K562 (cell line): ENCODE measurements at regions not wholly inside any gene's neighbourhood (a gene's known extent, or its start where the extent isn't known, plus 50 kb on each side); places are given as distances from the start of the nearest gene placed in this dataset.

Experiments used
- ATAC-seq: fragments of 200-7000 bp; cut with Tn5 transposase; 3 replicates; pipeline ENCODE4 v1.9.1; 2020; ENCODE audit warnings: moderate library complexity
- BruUV-seq: library from RNA; stranded (reverse); fragments of 400-500 nt; replicated peaks from 2 replicates; lab custom pipeline; 2021; lab: Mats Ljungman, UMichigan
- CTCF ChIA-PET: fragments of 300-600 bp; formaldehyde crosslinking; extraction: SDS; loops from one replicate; lab custom pipeline; 2021; ENCODE audit warnings: low intra/inter-chr PET ratio; lab: Yijun Ruan, JAX
- POLR2A ChIA-PET: fragments of 300-600, 350-650 bp; sonication (Branson Sonifier 250); formaldehyde crosslinking; extraction: SDS; loops from one replicate; lab custom pipeline; 2021; ENCODE audit warnings: antibody characterized with exemption, inconsistent platforms; lab: Yijun Ruan, JAX
- DNase-seq, 4 experiments: peaks; one replicate each; pipeline versions ENCODE4 v3.0.0 to v3.0.0-alpha.2; 2011 to 2018; ENCODE audit warnings: low spot score in 3 of 4, mixed read lengths in 3 of 4; ENCODE audit errors: extremely low read depth in 1 of 4
- FAIRE-seq: peaks from 2 replicates; lab custom pipeline; 2011; peaks lifted over from hg19 to GRCh38; lab: Jason Lieb, UNC
- H2AFZ ChIP-seq: 2 replicates; pipeline ENCODE4 v1.6.0; 2011; ENCODE audit warnings: low read depth, low read length, control low read depth, inconsistent platforms
- H3K27ac ChIP-seq: fragments of 200-600 bp; 3 replicates; pipeline ENCODE4 v1.8.0; 2011; ENCODE audit warnings: low read depth, mild to moderate bottlenecking, control low read depth, inconsistent platforms, low read length, moderate library complexity, mixed read lengths; ENCODE audit errors: extremely low read depth
- H3K27me3 ChIP-seq, 2 experiments: fragments of 300-600 bp in 1 of 2; 2 replicates in 1 of 2; 3 replicates in 1 of 2; pipeline versions ENCODE4 v1.6.0 to v1.8.0; 2011; ENCODE audit warnings: inconsistent platforms in 2 of 2, low read length in 2 of 2, mild to moderate bottlenecking in 1 of 2, mixed read lengths in 1 of 2, moderate library complexity in 1 of 2; ENCODE audit not compliant: control insufficient read depth in 2 of 2, insufficient read depth in 2 of 2
- H3K36me3 ChIP-seq: fragments of 300-600 bp; 3 replicates; pipeline ENCODE4 v1.8.0; 2011; ENCODE audit warnings: mild to moderate bottlenecking, low read length, inconsistent platforms; ENCODE audit not compliant: control insufficient read depth, insufficient read depth
- H3K4me1 ChIP-seq, 2 experiments: fragments of 200-600 bp in 1 of 2; replicated peaks in 1 of 2; 2 replicates in 1 of 2; 3 replicates in 1 of 2; pipeline versions ENCODE4 v1.5.1 to v1.8.0; 2011; ENCODE audit warnings: inconsistent platforms in 2 of 2, low read length in 2 of 2, mild to moderate bottlenecking in 1 of 2, mixed read lengths in 1 of 2, moderate library complexity in 1 of 2; ENCODE audit not compliant: control insufficient read depth in 2 of 2, insufficient read depth in 2 of 2
- H3K4me2 ChIP-seq: 2 replicates; pipeline ENCODE4 v1.6.1; 2011; ENCODE audit warnings: low read length, control low read depth, inconsistent platforms, mixed read lengths; ENCODE audit not compliant: insufficient read depth
- H3K4me3 ChIP-seq: fragments of 200-600 bp; sonication (generic), shearing (Covaris generic); 2 replicates; pipeline ENCODE4 v1.5.1; 2016; ENCODE audit warnings: control low read depth, inconsistent platforms
- H3K79me2 ChIP-seq: fragments of 200-600 bp; 3 replicates; pipeline ENCODE4 v1.8.0; 2011; ENCODE audit warnings: low read length, inconsistent platforms; ENCODE audit not compliant: control insufficient read depth, insufficient read depth
- H3K9ac ChIP-seq, 2 experiments: 2 replicates each; pipeline versions ENCODE4 v1.6.0 to v1.6.1; 2011; ENCODE audit warnings: low read depth in 2 of 2, low read length in 2 of 2, control low read depth in 1 of 2, inconsistent platforms in 1 of 2, mild to moderate bottlenecking in 1 of 2, mixed read lengths in 1 of 2; ENCODE audit not compliant: insufficient read depth in 1 of 2
- H3K9me1 ChIP-seq: one replicate; pipeline ENCODE4 v1.6.0; 2011; ENCODE audit warnings: inconsistent platforms, mild to moderate bottlenecking, low read length, moderate library complexity; ENCODE audit not compliant: control insufficient read depth, insufficient read depth
- H3K9me3 ChIP-seq: replicated peaks from 2 replicates; pipeline ENCODE4 v1.5.1; 2011; ENCODE audit warnings: low read depth, low read length, inconsistent platforms; ENCODE audit not compliant: control insufficient read depth, insufficient read depth
- H4K20me1 ChIP-seq: replicated peaks from 2 replicates; pipeline ENCODE4 v1.6.1; 2011; ENCODE audit warnings: low read length, inconsistent platforms, mixed read lengths; ENCODE audit not compliant: control insufficient read depth, insufficient read depth
- CREBBP ChIP-seq: IDR thresholded peaks from one replicate; pipeline ENCODE4 v1.6.1; 2012; ENCODE audit warnings: low read depth, mild to moderate bottlenecking, control low read depth, inconsistent platforms, low read length
- ETS1 ChIP-seq: conservative IDR thresholded peaks from 2 replicates; pipeline ENCODE4 v1.6.1; 2011; ENCODE audit warnings: low read depth, mild to moderate bottlenecking, low read length; ENCODE audit not compliant: control insufficient read depth
- HMG20B ChIP-seq: fragments of 250-450 bp; sonication (Bioruptor Pico); IDR thresholded peaks from 2 replicates; pipeline ENCODE4 v1.5.0; 2021; ENCODE audit warnings: mild to moderate bottlenecking
- HNRNPK ChIP-seq: fragments of 200-400 bp; formaldehyde crosslinking; IDR thresholded peaks from one replicate; pipeline ENCODE4 v1.6.1; 2018; ENCODE audit warnings: mild to moderate bottlenecking, low read depth, low read length; ENCODE audit not compliant: poor library complexity, severe bottlenecking
- NR2C2 ChIP-seq, 2 experiments: fragments of 200-800 bp in 1 of 2; sonication (Bioruptor generic) in 1 of 2; sonication (generic) in 1 of 2; formaldehyde crosslinking in 1 of 2; IDR thresholded peaks; 2 replicates each; pipeline versions ENCODE4 v1.6.1 to v1.8.0; 2016 to 2022; ENCODE audit warnings: mild to moderate bottlenecking in 1 of 2, missing compliant biosample characterization in 1 of 2, missing genetic modification characterization in 1 of 2, missing genetic modification reagents in 1 of 2
- SP1 ChIP-seq: sonication (generic); formaldehyde crosslinking; IDR thresholded peaks from 2 replicates; pipeline ENCODE4 v1.8.1; 2022; ENCODE audit warnings: mild to moderate bottlenecking, missing genetic modification reagents
- YBX1 ChIP-seq: fragments of 450-650 bp; IDR thresholded peaks from 2 replicates; pipeline ENCODE4 v1.7.1; 2016; ENCODE audit warnings: mild to moderate bottlenecking
- WGBS: fragments of 100-300 bp; shearing (Covaris generic); methylation state at CpG from one replicate; pipeline ENCODE4 v1.1.6; 2016; ENCODE audit warnings: low coverage, mixed read lengths; ENCODE audit not compliant: insufficient coverage; ENCODE audit errors: missing lambda C conversion rate; 5-methylcytosine and 5-hydroxymethylcytosine counted together
- in situ Hi-C: fragments of 300-500 bp; cut with MboI; formaldehyde crosslinking; loops from 4 replicates; pipeline ENCODE4 v1.15.0; 2018; ENCODE audit warnings: inconsistent platforms, mixed read lengths
- intact Hi-C: fragments of 100-400 bp; cut with micrococcal nuclease; formaldehyde crosslinking; loops from 2 replicates; pipeline ENCODE4 v1.14.2; 2022
- TF ChIP-seq, protein P1 (sequence below): fragments of 450-650 bp; IDR thresholded peaks from 2 replicates; pipeline ENCODE4 v1.6.1; 2016; ENCODE audit warnings: antibody characterized with exemption
- TF ChIP-seq, protein P2 (sequence below): fragments of 250-450 bp; sonication (Bioruptor Pico); IDR thresholded peaks from 2 replicates; pipeline ENCODE4 v1.5.0; 2021; ENCODE audit warnings: mild to moderate bottlenecking, borderline replicate concordance
- TF ChIP-seq, protein P3 (sequence below): fragments of 450-650 bp; conservative IDR thresholded peaks from 2 replicates; pipeline ENCODE4 v1.6.1; 2016; ENCODE audit warnings: missing genetic modification characterization, low read depth, mild to moderate bottlenecking, control low read depth, missing compliant biosample characterization

- Histone ChIP-seq H3K4me3 (no peak overlapping the region), H3K4me1 (no peaks in the 10 kb centered on the region), H3K27me3 (no peaks in the 10 kb centered on the region), H3K36me3 (no peaks in the 10 kb centered on the region), H3K4me2 (no peak overlapping the region), H3K9ac (no peak overlapping the region), H3K9me3 (no peaks in the 10 kb centered on the region), H4K20me1 (no peaks in the 10 kb centered on the region), H3K9me1 (no peaks in the 10 kb centered on the region), H2AFZ (no peak overlapping the region), H3K27ac (no peak overlapping the region), H3K79me2 (no peaks in the 10 kb centered on the region)
- ATAC-seq: no peak
- TF ChIP-seq SP1 (no peak), CREBBP (no peak), YBX1 (no peak), HNRNPK (no peak), NR2C2 (CRISPR knock-in tag; IDR thresholded peaks at IDR 0.05) (no peak), NR2C2 (tag; IDR thresholded peaks at IDR 0.05) (no peak), HMG20B (CRISPR knock-in tag) (no peak), ETS1 (no peak)
- TF ChIP-seq, protein P1, sequence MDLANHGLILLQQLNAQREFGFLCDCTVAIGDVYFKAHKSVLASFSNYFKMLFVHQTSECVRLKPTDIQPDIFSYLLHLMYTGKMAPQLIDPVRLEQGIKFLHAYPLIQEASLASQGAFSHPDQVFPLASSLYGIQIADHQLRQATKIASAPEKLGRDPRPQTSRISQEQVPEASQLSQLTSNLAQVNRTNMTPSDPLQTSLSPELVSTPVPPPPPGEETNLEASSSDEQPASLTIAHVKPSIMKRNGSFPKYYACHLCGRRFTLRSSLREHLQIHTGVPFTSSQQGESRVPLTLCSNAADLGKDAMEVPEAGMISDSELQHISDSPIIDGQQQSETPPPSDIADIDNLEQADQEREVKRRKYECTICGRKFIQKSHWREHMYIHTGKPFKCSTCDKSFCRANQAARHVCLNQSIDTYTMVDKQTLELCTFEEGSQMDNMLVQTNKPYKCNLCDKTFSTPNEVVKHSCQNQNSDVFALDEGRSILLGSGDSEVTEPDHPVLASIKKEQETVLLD: no peak
- TF ChIP-seq, protein P2, sequence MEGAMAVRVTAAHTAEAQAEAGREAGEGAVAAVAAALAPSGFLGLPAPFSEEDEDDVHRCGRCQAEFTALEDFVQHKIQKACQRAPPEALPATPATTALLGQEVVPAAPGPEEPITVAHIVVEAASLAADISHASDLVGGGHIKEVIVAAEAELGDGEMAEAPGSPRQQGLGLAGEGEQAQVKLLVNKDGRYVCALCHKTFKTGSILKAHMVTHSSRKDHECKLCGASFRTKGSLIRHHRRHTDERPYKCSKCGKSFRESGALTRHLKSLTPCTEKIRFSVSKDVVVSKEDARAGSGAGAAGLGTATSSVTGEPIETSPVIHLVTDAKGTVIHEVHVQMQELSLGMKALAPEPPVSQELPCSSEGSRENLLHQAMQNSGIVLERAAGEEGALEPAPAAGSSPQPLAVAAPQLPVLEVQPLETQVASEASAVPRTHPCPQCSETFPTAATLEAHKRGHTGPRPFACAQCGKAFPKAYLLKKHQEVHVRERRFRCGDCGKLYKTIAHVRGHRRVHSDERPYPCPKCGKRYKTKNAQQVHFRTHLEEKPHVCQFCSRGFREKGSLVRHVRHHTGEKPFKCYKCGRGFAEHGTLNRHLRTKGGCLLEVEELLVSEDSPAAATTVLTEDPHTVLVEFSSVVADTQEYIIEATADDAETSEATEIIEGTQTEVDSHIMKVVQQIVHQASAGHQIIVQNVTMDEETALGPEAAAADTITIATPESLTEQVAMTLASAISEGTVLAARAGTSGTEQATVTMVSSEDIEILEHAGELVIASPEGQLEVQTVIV (CRISPR knock-in tag): no peak
- TF ChIP-seq, protein P3, sequence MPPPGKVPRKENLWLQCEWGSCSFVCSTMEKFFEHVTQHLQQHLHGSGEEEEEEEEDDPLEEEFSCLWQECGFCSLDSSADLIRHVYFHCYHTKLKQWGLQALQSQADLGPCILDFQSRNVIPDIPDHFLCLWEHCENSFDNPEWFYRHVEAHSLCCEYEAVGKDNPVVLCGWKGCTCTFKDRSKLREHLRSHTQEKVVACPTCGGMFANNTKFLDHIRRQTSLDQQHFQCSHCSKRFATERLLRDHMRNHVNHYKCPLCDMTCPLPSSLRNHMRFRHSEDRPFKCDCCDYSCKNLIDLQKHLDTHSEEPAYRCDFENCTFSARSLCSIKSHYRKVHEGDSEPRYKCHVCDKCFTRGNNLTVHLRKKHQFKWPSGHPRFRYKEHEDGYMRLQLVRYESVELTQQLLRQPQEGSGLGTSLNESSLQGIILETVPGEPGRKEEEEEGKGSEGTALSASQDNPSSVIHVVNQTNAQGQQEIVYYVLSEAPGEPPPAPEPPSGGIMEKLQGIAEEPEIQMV (tag): no peak
- WGBS: 0% methylated on average over 2 of the region's 2 CpGs
- ChIA-PET POLR2A (no interaction called here), CTCF (no interaction called here)
- DNase-seq: no peak
- in situ Hi-C loops (no loop called here), intact Hi-C loops (no loop called here)
- FAIRE-seq: no peak
- no TSS peak for BruUV-seq
Measured at GRCh38 chr4:18859468-18859867, 837.9 kb upstream of the LCORL start.
